Endothelial cell of umbilical vein (primary cell): ENCODE measurements at regions not wholly inside any gene's neighbourhood (a gene's known extent, or its start where the extent isn't known, plus 50 kb on each side); places are given as distances from the start of the nearest gene placed in this dataset.

ENCODE experiments used
- EZH2 ChIP-seq: IDR thresholded peaks from 2 replicates; pipeline ENCODE4 v1.6.1; 2012; ENCODE audit warnings: borderline replicate concordance, low read depth, mild to moderate bottlenecking, moderate library complexity, low read length, inconsistent platforms; ENCODE audit not compliant: severe bottlenecking
- FOS ChIP-seq: IDR thresholded peaks from 2 replicates; pipeline ENCODE4 v1.6.1; 2011; ENCODE audit warnings: mild to moderate bottlenecking, low read length, moderate library complexity, borderline replicate concordance; ENCODE audit not compliant: insufficient read depth
- GATA2 ChIP-seq: IDR thresholded peaks from 2 replicates; pipeline ENCODE4 v1.7.0; 2011; ENCODE audit warnings: low read depth, mild to moderate bottlenecking, moderate library complexity, mixed read lengths, low read length; ENCODE audit not compliant: insufficient read length, insufficient read depth
- JUN ChIP-seq: IDR thresholded peaks from 2 replicates; pipeline ENCODE4 v1.6.1; 2011; ENCODE audit warnings: borderline replicate concordance, low read depth; ENCODE audit not compliant: insufficient read length, insufficient read depth
- MYC ChIP-seq: IDR thresholded peaks from one replicate; pipeline ENCODE4 v1.6.1; 2011; ENCODE audit warnings: mild to moderate bottlenecking, low read depth, low read length
- POLR2A ChIP-seq: IDR thresholded peaks from 2 replicates; pipeline ENCODE4 v1.6.1; 2012; ENCODE audit warnings: low read depth, mild to moderate bottlenecking, control low read depth, low read length
- POLR2AphosphoS5 ChIP-seq: IDR thresholded peaks from 2 replicates; pipeline ENCODE4 v1.6.1; 2012; ENCODE audit warnings: low read depth, mild to moderate bottlenecking, control low read depth, low read length, moderate library complexity; ENCODE audit not compliant: insufficient read depth
- TF ChIP-seq, protein P1 (sequence below), 2 donors: IDR thresholded peaks; 1 replicate in 1 of 2; 2 replicates in 1 of 2; pipeline ENCODE4 v1.5.1; 2011; ENCODE audit warnings: low read length in 2 of 2, mild to moderate bottlenecking in 2 of 2, moderate library complexity in 2 of 2, control low read depth in 1 of 2, inconsistent platforms in 1 of 2, low read depth in 1 of 2; ENCODE audit not compliant: insufficient read depth in 1 of 2; ENCODE audit errors: extremely low read depth in 1 of 2
- TF ChIP-seq, protein P2 (sequence below): IDR thresholded peaks from 2 replicates; pipeline ENCODE4 v1.6.1; 2011; ENCODE audit not compliant: insufficient read depth, insufficient read length

- TF ChIP-seq, protein P1, sequence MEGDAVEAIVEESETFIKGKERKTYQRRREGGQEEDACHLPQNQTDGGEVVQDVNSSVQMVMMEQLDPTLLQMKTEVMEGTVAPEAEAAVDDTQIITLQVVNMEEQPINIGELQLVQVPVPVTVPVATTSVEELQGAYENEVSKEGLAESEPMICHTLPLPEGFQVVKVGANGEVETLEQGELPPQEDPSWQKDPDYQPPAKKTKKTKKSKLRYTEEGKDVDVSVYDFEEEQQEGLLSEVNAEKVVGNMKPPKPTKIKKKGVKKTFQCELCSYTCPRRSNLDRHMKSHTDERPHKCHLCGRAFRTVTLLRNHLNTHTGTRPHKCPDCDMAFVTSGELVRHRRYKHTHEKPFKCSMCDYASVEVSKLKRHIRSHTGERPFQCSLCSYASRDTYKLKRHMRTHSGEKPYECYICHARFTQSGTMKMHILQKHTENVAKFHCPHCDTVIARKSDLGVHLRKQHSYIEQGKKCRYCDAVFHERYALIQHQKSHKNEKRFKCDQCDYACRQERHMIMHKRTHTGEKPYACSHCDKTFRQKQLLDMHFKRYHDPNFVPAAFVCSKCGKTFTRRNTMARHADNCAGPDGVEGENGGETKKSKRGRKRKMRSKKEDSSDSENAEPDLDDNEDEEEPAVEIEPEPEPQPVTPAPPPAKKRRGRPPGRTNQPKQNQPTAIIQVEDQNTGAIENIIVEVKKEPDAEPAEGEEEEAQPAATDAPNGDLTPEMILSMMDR (IDR thresholded peaks at IDR 0.05; ENCODE audit: extremely low read depth in 1 of 2, insufficient read depth in 1 of 2, low read depth in 1 of 2, low read length in 2 of 2), result no peak
- TF ChIP-seq JUN, result no peak
- no peak for TF ChIP-seq POLR2A
- no peak for TF ChIP-seq MYC
- no peak for TF ChIP-seq POLR2AphosphoS5
- TF ChIP-seq EZH2, result no peak
- TF ChIP-seq, protein P2, sequence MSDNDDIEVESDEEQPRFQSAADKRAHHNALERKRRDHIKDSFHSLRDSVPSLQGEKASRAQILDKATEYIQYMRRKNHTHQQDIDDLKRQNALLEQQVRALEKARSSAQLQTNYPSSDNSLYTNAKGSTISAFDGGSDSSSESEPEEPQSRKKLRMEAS, result no peak
- TF ChIP-seq FOS, result no peak
- TF ChIP-seq GATA2, result no peak
These were observed 116.3 kb upstream of the TEX13C start for GRCh38 chrX:125203365-125203736.
